ENCODE measurements at regions not wholly inside any gene's neighbourhood (a gene's known extent, or its start where the extent isn't known, plus 50 kb on each side); places are given as distances from the start of the nearest gene placed in this dataset.

GRCh38 chr4:132956962-132957361 lies 192.1 kb upstream of the PCDH10 start:
- no peak for TF ChIP-seq CTCF (IDR thresholded peaks at IDR 0.05; ENCODE audit: low read depth, low read length)
- no peak for TF ChIP-seq POLR2A (IDR thresholded peaks at IDR 0.05; ENCODE audit: extremely low read depth, insufficient read length)
